ENCODE measurements at regions not wholly inside any gene's neighbourhood (a gene's known extent, or its start where the extent isn't known, plus 50 kb on each side); places are given as distances from the start of the nearest gene placed in this dataset.
A peak's percentile ranks its signal among the peaks of the same experiment; 100 is the strongest.

GRCh38 chr1:56202796-56203492 is 376.4 kb downstream of the PLPP3 start:
- ChIA-PET SMC1A (ENCODE audit: uncharacterized antibody, unreplicated experiment) (interaction anchor here (0.7 to 2.2 kb wide), 5 partner anchors 11 to 186 kb away, joined by 3 to 8 read pairs (median 4); no protein-coding TSS in a partner anchor), CTCF (interaction anchor here (1.1 kb wide), 2 partner anchors 11 to 28 kb away, joined by 3 to 4 read pairs; no protein-coding TSS in a partner anchor), POLR2A (no interaction called here), RAD21 (ENCODE audit: unreplicated experiment) (no interaction called here)
- peak; percentile 74 for FAIRE-seq
- Histone ChIP-seq H3K4me3 (no peak overlapping the region), H3K4me2 (ENCODE audit: control insufficient read depth, insufficient read depth) (no peak overlapping the region), H4K20me1 (ENCODE audit: control insufficient read depth, insufficient read depth) (no peaks in the 10 kb centered on the region), H3K79me2 (ENCODE audit: control insufficient read depth, insufficient read depth, low read length) (no peaks in the 10 kb centered on the region), H3K9me3 (replicated peaks; ENCODE audit: control insufficient read depth, insufficient read depth, low read length) (no peaks in the 10 kb centered on the region), H3K9ac (ENCODE audit: control insufficient read depth, insufficient read depth, low read length) (no peak overlapping the region), H3K4me1 (ENCODE audit: control insufficient read depth, insufficient read depth, low read length) (no peaks in the 10 kb centered on the region), H3K36me3 (ENCODE audit: control insufficient read depth in 2 of 2, insufficient read depth in 2 of 2, low read length in 1 of 2) (no peaks in the 10 kb centered on the region), H3K27ac (ENCODE audit: control insufficient read depth, insufficient read depth) (no peak overlapping the region), H2AFZ (ENCODE audit: control insufficient read depth, low read depth, low read length) (no peak overlapping the region), H3K27me3 (replicated peaks in 1 of 2; ENCODE audit: control insufficient read depth in 2 of 2, insufficient read depth in 2 of 2, low read length in 1 of 2) (no peaks in the 10 kb centered on the region)
- BruUV-seq (replicated peaks): no TSS peak
- DNase-seq (ENCODE audit: low read depth, low spot score): no peak
- TF ChIP-seq RCOR1 (conservative IDR thresholded peaks at IDR 0.05; ENCODE audit: low read depth, low read length) (no peak), EGR1 (IDR thresholded peaks at IDR 0.05; ENCODE audit: borderline replicate concordance in 1 of 2, low read depth in 2 of 2, low read length in 2 of 2) (no peak), E2F8 (IDR thresholded peaks at IDR 0.05; ENCODE audit: low read depth, partially characterized antibody) (no peak), SREBF2 (IDR thresholded peaks at IDR 0.05; ENCODE audit: low read length) (no peak), SMC3 (IDR thresholded peaks at IDR 0.05; ENCODE audit: borderline replicate concordance, low read length) (no peak), BCLAF1 (IDR thresholded peaks at IDR 0.05) (no peak), SMAD5 (IDR thresholded peaks at IDR 0.05; ENCODE audit: low read depth) (no peak), YY1 (IDR thresholded peaks at IDR 0.05; ENCODE audit: low read depth, low read length) (no peak), GATAD2B (conservative IDR thresholded peaks at IDR 0.05; ENCODE audit: low read depth) (no peak), BACH1 (IDR thresholded peaks at IDR 0.05; ENCODE audit: borderline replicate concordance) (no peak), NFYB (IDR thresholded peaks at IDR 0.05; ENCODE audit: insufficient read depth, low read depth, low read length) (no peak), SIX5 (IDR thresholded peaks at IDR 0.05; ENCODE audit: low read depth, low read length, severe bottlenecking) (no peak)
- in situ Hi-C loops (cut with MboI) (no loop called here), intact Hi-C loops (cut with micrococcal nuclease; ENCODE audit: unreplicated experiment) (no loop called here)
- peak; percentile 42; the same call in 2 of the 3 replicates for ATAC-seq
- WGBS (ENCODE audit: insufficient coverage, insufficient replicate concordance, low lambda C conversion rate, missing lambda C conversion rate): 34% methylated on average over 5 of the region's 5 CpGs
